Astrocyte (in vitro differentiated cells and primary cell): ENCODE measurements at regions not wholly inside any gene's neighbourhood (a gene's known extent, or its start where the extent isn't known, plus 50 kb on each side); places are given as distances from the start of the nearest gene placed in this dataset.

Experiments used
- DNase-seq: peaks from one replicate; pipeline ENCODE4 v3.0.0-alpha.2; 2010; ENCODE audit warnings: low read depth
- FAIRE-seq: peaks from 2 replicates; lab custom pipeline; 2011; peaks lifted over from hg19 to GRCh38; lab: Jason Lieb, UNC
- H2AFZ ChIP-seq: 2 replicates; pipeline ENCODE4 v1.6.0; 2012; ENCODE audit warnings: low read depth, low read length, inconsistent platforms
- H3K27ac ChIP-seq: 2 replicates; pipeline ENCODE4 v1.5.1; 2011; ENCODE audit warnings: low read depth, low read length, inconsistent platforms
- H3K27me3 ChIP-seq: 2 replicates; pipeline ENCODE4 v1.6.0; 2011; ENCODE audit warnings: low read length, inconsistent platforms; ENCODE audit not compliant: insufficient read depth
- H3K36me3 ChIP-seq: 2 replicates; pipeline ENCODE4 v1.5.1; 2011; ENCODE audit warnings: low read length, inconsistent platforms; ENCODE audit not compliant: insufficient read depth
- H3K4me1 ChIP-seq: 2 replicates; pipeline ENCODE4 v1.5.1; 2011; ENCODE audit warnings: low read length, inconsistent platforms; ENCODE audit not compliant: insufficient read depth
- H3K4me2 ChIP-seq: 2 replicates; pipeline ENCODE4 v1.6.0; 2012; ENCODE audit warnings: low read length, inconsistent platforms
- H3K4me3 ChIP-seq: 2 replicates; pipeline ENCODE4 v1.5.1; 2011; ENCODE audit warnings: low read depth, mild to moderate bottlenecking, low read length, inconsistent platforms; ENCODE audit not compliant: insufficient read depth
- H3K79me2 ChIP-seq: 2 replicates; pipeline ENCODE4 v1.6.0; 2012; ENCODE audit warnings: mild to moderate bottlenecking, low read length, inconsistent platforms; ENCODE audit not compliant: insufficient read depth
- H3K9ac ChIP-seq: 2 replicates; pipeline ENCODE4 v1.6.0; 2012; ENCODE audit warnings: mild to moderate bottlenecking, low read length, inconsistent platforms
- H3K9me3 ChIP-seq: 2 replicates; pipeline ENCODE4 v1.5.1; 2012; ENCODE audit warnings: low read depth, mild to moderate bottlenecking, low read length, inconsistent platforms; ENCODE audit not compliant: insufficient read depth
- H4K20me1 ChIP-seq: 2 replicates; pipeline ENCODE4 v1.6.0; 2012; ENCODE audit warnings: low read length, inconsistent platforms; ENCODE audit not compliant: insufficient read depth
- H3K27ac Mint-ChIP-seq: one replicate; pipeline ENCODE4 v1.8.0; 2021; ENCODE audit warnings: mild to moderate bottlenecking, mixed read lengths; ENCODE audit not compliant: unreplicated experiment
- H3K27me3 Mint-ChIP-seq: one replicate; pipeline ENCODE4 v1.8.0; 2021; ENCODE audit warnings: low read depth, mixed read lengths; ENCODE audit not compliant: unreplicated experiment
- H3K36me3 Mint-ChIP-seq: one replicate; pipeline ENCODE4 v1.8.0; 2021; ENCODE audit warnings: low read depth, mixed read lengths; ENCODE audit not compliant: unreplicated experiment
- H3K4me1 Mint-ChIP-seq: one replicate; pipeline ENCODE4 v1.8.0; 2021; ENCODE audit warnings: low read depth, mixed read lengths; ENCODE audit not compliant: unreplicated experiment
- H3K4me3 Mint-ChIP-seq: one replicate; pipeline ENCODE4 v1.8.0; 2021; ENCODE audit warnings: mild to moderate bottlenecking, moderate library complexity, mixed read lengths; ENCODE audit not compliant: unreplicated experiment
- H3K9me3 Mint-ChIP-seq: one replicate; pipeline ENCODE4 v1.8.0; 2021; ENCODE audit warnings: mild to moderate bottlenecking, mixed read lengths; ENCODE audit not compliant: unreplicated experiment
- EZH2 ChIP-seq: IDR thresholded peaks from 2 replicates; pipeline ENCODE4 v1.6.1; 2012; ENCODE audit warnings: mild to moderate bottlenecking, low read length, inconsistent platforms; ENCODE audit not compliant: insufficient read depth
- TF ChIP-seq, protein P1 (sequence below): IDR thresholded peaks from 2 replicates; pipeline ENCODE4 v1.5.1; 2011; ENCODE audit warnings: low read depth, mild to moderate bottlenecking, inconsistent platforms, low read length, moderate library complexity; ENCODE audit not compliant: insufficient read depth

DNA sequence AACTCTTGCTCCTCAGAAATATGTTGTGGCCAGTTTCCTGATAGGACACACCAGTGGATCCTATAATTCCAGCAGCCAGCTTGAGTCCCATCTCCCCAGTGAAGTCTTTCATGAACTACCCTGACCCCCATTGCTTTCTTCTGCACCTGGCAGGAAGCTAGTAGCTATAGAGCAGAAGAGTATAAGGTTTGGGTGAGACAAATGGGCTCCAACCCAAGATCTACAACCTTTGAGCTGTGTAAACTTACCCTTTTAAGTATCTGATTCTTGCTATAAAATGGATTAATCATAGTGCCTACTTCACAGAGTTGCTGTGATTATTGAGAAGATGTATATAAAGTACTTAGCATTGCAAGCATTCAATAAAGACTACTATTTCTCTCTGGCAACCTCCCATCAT, 396.9 kb upstream of the CADM1 start:
- Histone ChIP-seq H3K4me1 (peaks cover 3% of the 10 kb centered on the region), H3K27ac (no peak overlapping the region), H3K9me3 (no peaks in the 10 kb centered on the region), H4K20me1 (no peaks in the 10 kb centered on the region), H3K4me2 (no peak overlapping the region), H3K79me2 (no peaks in the 10 kb centered on the region), H2AFZ (no peak overlapping the region), H3K4me3 (no peak overlapping the region), H3K27me3 (no peaks in the 10 kb centered on the region), H3K36me3 (no peaks in the 10 kb centered on the region), H3K9ac (no peak overlapping the region)
- Mint-ChIP-seq H3K9me3 (peaks cover 1% of the 10 kb centered on the region), H3K36me3 (peaks cover 17% of the 10 kb centered on the region), H3K27me3 (peaks cover 7% of the 10 kb centered on the region), H3K4me3 (no peak overlapping the region), H3K27ac (no peak overlapping the region), H3K4me1 (peaks cover 18% of the 10 kb centered on the region)
- FAIRE-seq (no peak), DNase-seq (no peak)
- TF ChIP-seq, protein P1, sequence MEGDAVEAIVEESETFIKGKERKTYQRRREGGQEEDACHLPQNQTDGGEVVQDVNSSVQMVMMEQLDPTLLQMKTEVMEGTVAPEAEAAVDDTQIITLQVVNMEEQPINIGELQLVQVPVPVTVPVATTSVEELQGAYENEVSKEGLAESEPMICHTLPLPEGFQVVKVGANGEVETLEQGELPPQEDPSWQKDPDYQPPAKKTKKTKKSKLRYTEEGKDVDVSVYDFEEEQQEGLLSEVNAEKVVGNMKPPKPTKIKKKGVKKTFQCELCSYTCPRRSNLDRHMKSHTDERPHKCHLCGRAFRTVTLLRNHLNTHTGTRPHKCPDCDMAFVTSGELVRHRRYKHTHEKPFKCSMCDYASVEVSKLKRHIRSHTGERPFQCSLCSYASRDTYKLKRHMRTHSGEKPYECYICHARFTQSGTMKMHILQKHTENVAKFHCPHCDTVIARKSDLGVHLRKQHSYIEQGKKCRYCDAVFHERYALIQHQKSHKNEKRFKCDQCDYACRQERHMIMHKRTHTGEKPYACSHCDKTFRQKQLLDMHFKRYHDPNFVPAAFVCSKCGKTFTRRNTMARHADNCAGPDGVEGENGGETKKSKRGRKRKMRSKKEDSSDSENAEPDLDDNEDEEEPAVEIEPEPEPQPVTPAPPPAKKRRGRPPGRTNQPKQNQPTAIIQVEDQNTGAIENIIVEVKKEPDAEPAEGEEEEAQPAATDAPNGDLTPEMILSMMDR: no peak
- no peak for TF ChIP-seq EZH2

DNA sequence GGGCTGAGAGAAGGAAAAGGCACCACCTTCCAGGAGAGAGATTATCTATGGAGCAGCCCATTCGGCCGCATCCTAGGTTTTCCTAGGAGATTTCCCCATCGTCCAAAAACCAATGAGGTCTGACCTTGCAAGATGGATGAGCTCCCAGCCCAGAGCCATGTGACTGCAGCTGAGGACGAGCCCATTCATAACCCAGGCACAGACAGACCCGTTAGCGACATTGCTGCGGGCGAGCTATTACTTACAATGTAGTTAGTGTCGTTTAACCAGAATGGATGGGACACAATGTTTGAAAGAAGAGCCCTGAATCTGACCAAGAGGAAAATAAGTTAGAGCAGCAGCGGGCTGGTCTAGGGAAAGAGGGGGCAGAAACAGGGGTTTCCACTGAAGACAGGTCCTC, 395.9 kb upstream of the CADM1 start:
- H3K27me3 ChIP-seq: no peaks in the 10 kb centered on the region
- H3K79me2 ChIP-seq: no peaks in the 10 kb centered on the region
- H3K4me2 ChIP-seq: no peak overlapping the region
- no peaks in the 10 kb centered on the region for H4K20me1 ChIP-seq
- no peaks in the 10 kb centered on the region for H3K9me3 ChIP-seq
- Mint-ChIP-seq H3K27me3 (peaks cover 7% of the 10 kb centered on the region), H3K9me3 (peaks cover 1% of the 10 kb centered on the region), H3K36me3 (peaks cover 17% of the 10 kb centered on the region), H3K27ac (no peak overlapping the region), H3K4me3 (no peak overlapping the region), H3K4me1 (peaks cover 14% of the 10 kb centered on the region)
- no peak overlapping the region for H3K4me3 ChIP-seq
- H2AFZ ChIP-seq: no peak overlapping the region
- no peak overlapping the region for H3K27ac ChIP-seq
- no peak overlapping the region for H3K9ac ChIP-seq
- H3K36me3 ChIP-seq: no peaks in the 10 kb centered on the region
- FAIRE-seq (no peak), DNase-seq (no peak)
- H3K4me1 ChIP-seq: peaks cover 3% of the 10 kb centered on the region
- TF ChIP-seq, protein P1: no peak
- TF ChIP-seq EZH2: no peak

DNA sequence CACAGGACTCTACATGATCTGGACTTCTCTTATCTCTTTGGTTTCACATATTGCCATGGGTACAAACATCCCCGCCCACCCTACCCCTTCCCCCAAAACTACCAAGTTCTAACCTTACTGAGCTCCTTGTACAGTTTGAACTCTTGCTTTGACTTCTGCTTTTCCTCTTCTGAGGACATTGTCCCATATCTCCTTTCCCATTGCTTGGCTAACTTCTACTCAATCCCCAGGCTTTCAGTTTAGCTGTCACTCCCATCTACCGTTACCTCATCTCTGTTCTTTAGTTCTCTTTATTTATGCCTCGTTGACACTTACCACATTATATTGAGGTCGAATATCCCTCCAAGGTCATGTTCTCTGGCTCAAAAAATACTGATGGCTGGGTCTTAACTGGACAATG, 393.5 kb upstream of the CADM1 start:
- Histone ChIP-seq H3K36me3 (no peaks in the 10 kb centered on the region), H3K27me3 (no peaks in the 10 kb centered on the region), H3K4me3 (no peak overlapping the region), H4K20me1 (no peaks in the 10 kb centered on the region), H3K9me3 (no peaks in the 10 kb centered on the region), H3K4me2 (no peak overlapping the region), H3K9ac (no peak overlapping the region), H2AFZ (no peak overlapping the region), H3K79me2 (no peaks in the 10 kb centered on the region), H3K27ac (no peak overlapping the region), H3K4me1 (peaks cover 6% of the 10 kb centered on the region)
- no peak for DNase-seq
- no peak for FAIRE-seq
- Mint-ChIP-seq H3K4me1 (peaks cover 4% of the 10 kb centered on the region), H3K36me3 (peaks cover 10% of the 10 kb centered on the region), H3K27me3 (peaks cover 7% of the 10 kb centered on the region), H3K9me3 (peaks cover 1% of the 10 kb centered on the region), H3K4me3 (no peak overlapping the region), H3K27ac (no peak overlapping the region)
- TF ChIP-seq, protein P1: no peak
- no peak for TF ChIP-seq EZH2
